B cell (primary cell): ENCODE measurements at regions not wholly inside any gene's neighbourhood (a gene's known extent, or its start where the extent isn't known, plus 50 kb on each side); places are given as distances from the start of the nearest gene placed in this dataset.

Source experiments
- ATAC-seq: fragments of 200-7000 bp; cut with Tn5 transposase; one replicate; pipeline ENCODE4 v1.10.0; 2021; ENCODE audit warnings: low read depth, mild to moderate bottlenecking, moderate number of reproducible peaks, moderate library complexity
- CTCF ChIA-PET: fragments of 350-600 bp; sonication (Branson Sonifier 250); formaldehyde crosslinking; loops from one replicate; lab custom pipeline; 2021; ENCODE audit warnings: antibody characterized with exemption, inconsistent platforms; lab: Charles Lee
- POLR2A ChIA-PET: fragments of 350-600 bp; sonication (Branson Sonifier 250); formaldehyde crosslinking; loops from one replicate; lab custom pipeline; 2021; ENCODE audit warnings: antibody characterized with exemption; lab: Charles Lee
- DNase-seq: peaks from one replicate; pipeline ENCODE4 v3.0.0; 2013
- H2AFZ ChIP-seq: 2 replicates; pipeline ENCODE4 v1.6.1; 2012; ENCODE audit warnings: mild to moderate bottlenecking, low read depth, low read length; ENCODE audit not compliant: insufficient read depth, poor library complexity, severe bottlenecking
- H3K27ac ChIP-seq, 2 donors: 1 replicate in 1 of 2; 2 replicates in 1 of 2; pipeline ENCODE4 v1.5.1; 2012 to 2013; ENCODE audit warnings: low read length in 2 of 2, mild to moderate bottlenecking in 2 of 2, moderate library complexity in 1 of 2
- H3K27me3 ChIP-seq, 4 experiments: fragments of 200-600 bp in 1 of 4; sonication (generic) in 1 of 4; replicated peaks in 1 of 4; 1 replicate in 2 of 4; 2 replicates in 2 of 4; pipeline versions ENCODE4 v1.6.1 to v1.7.0; 2013 to 2016; ENCODE audit warnings: low read length in 3 of 4, mild to moderate bottlenecking in 2 of 4, mixed read lengths in 1 of 4, moderate library complexity in 1 of 4; ENCODE audit not compliant: insufficient read depth in 4 of 4, control insufficient read depth in 3 of 4; ENCODE audit errors: control extremely low read depth in 1 of 4
- H3K36me3 ChIP-seq, 2 experiments: replicated peaks in 1 of 2; 1 replicate in 1 of 2; 2 replicates in 1 of 2; pipeline versions ENCODE4 v1.6.1 to v1.7.1; 2013; ENCODE audit warnings: low read length in 1 of 2; ENCODE audit not compliant: insufficient read depth in 2 of 2, control insufficient read depth in 1 of 2; ENCODE audit errors: control extremely low read depth in 1 of 2, extremely low read depth in 1 of 2
- H3K4me1 ChIP-seq, 2 donors: fragments of 200-600 bp in 1 of 2; sonication (generic) in 1 of 2; 1 replicate in 1 of 2; 2 replicates in 1 of 2; pipeline versions ENCODE4 v1.5.1 to v1.6.1; 2013 to 2017; ENCODE audit warnings: low read length in 2 of 2; ENCODE audit not compliant: control insufficient read depth in 2 of 2, insufficient read depth in 2 of 2
- H3K4me2 ChIP-seq: replicated peaks from 2 replicates; pipeline ENCODE3; 2012; ENCODE audit warnings: mild to moderate bottlenecking, low read depth, low read length; ENCODE audit not compliant: poor library complexity, severe bottlenecking
- H3K4me3 ChIP-seq, 5 experiments: fragments of 200-600 bp in 1 of 5; sonication (generic) in 1 of 5; 1 replicate in 3 of 5; 2 replicates in 2 of 5; pipeline versions ENCODE4 v1.5.1 to v1.7.0; 2011 to 2016; ENCODE audit warnings: low read length in 4 of 5, mild to moderate bottlenecking in 4 of 5, low read depth in 2 of 5, control low read depth in 1 of 5, moderate library complexity in 1 of 5; ENCODE audit not compliant: insufficient read depth in 1 of 5; ENCODE audit errors: control extremely low read depth in 1 of 5, extremely low read depth in 1 of 5
- H3K79me2 ChIP-seq: fragments of 200-600 bp; sonication (generic); one replicate; pipeline ENCODE4 v1.6.0; 2016; ENCODE audit warnings: low read length; ENCODE audit not compliant: control insufficient read depth, insufficient read depth
- H3K9ac ChIP-seq: fragments of 200-600 bp; sonication (generic); 2 replicates; pipeline ENCODE4 v1.6.1; 2017; ENCODE audit warnings: mild to moderate bottlenecking, low read length, moderate library complexity
- H3K9me3 ChIP-seq, 3 donors: one replicate each; pipeline versions ENCODE4 v1.6.1 to v1.7.1; 2013; ENCODE audit warnings: low read length in 2 of 3; ENCODE audit not compliant: control insufficient read depth in 2 of 3, insufficient read depth in 1 of 3; ENCODE audit errors: control extremely low read depth in 1 of 3
- H4K20me1 ChIP-seq: 2 replicates; pipeline ENCODE4 v1.6.0; 2012; ENCODE audit warnings: mild to moderate bottlenecking, low read length; ENCODE audit not compliant: insufficient read depth, control insufficient read depth, poor library complexity, severe bottlenecking
- H3K27ac Mint-ChIP-seq: one replicate; pipeline ENCODE4 v1.8.0; 2021; ENCODE audit warnings: mixed read lengths
- H3K27me3 Mint-ChIP-seq: one replicate; pipeline ENCODE4 v1.8.0; 2021; ENCODE audit warnings: mixed read lengths
- H3K4me1 Mint-ChIP-seq: one replicate; pipeline ENCODE4 v1.8.0; 2021; ENCODE audit warnings: mixed read lengths
- H3K4me3 Mint-ChIP-seq: one replicate; pipeline ENCODE4 v1.8.0; 2021; ENCODE audit warnings: mixed read lengths
- H3K9me3 Mint-ChIP-seq: one replicate; pipeline ENCODE4 v1.8.0; 2022; ENCODE audit warnings: mixed read lengths; ENCODE audit not compliant: insufficient read depth
- EZH2 ChIP-seq: IDR thresholded peaks from 2 replicates; pipeline ENCODE4 v1.6.1; 2012; ENCODE audit warnings: borderline replicate concordance, low read depth, mild to moderate bottlenecking, moderate library complexity, low read length; ENCODE audit not compliant: insufficient read depth, poor library complexity, severe bottlenecking
- WGBS: methylation state at CpG from one replicate; pipeline ENCODE4 v1.1.5; 2013; ENCODE audit warnings: missing lambda C conversion rate; ENCODE audit not compliant: insufficient coverage; 5-methylcytosine and 5-hydroxymethylcytosine counted together
- intact Hi-C: fragments of 100-400 bp; cut with micrococcal nuclease; formaldehyde crosslinking; loops from one replicate; pipeline ENCODE4 v1.10.0; 2022
- TF ChIP-seq, protein P1 (sequence below): fragments of 200-600 bp; IDR thresholded peaks from one replicate; pipeline ENCODE4 v1.8.0; 2022; ENCODE audit warnings: antibody characterized with exemption, mild to moderate bottlenecking

DNA sequence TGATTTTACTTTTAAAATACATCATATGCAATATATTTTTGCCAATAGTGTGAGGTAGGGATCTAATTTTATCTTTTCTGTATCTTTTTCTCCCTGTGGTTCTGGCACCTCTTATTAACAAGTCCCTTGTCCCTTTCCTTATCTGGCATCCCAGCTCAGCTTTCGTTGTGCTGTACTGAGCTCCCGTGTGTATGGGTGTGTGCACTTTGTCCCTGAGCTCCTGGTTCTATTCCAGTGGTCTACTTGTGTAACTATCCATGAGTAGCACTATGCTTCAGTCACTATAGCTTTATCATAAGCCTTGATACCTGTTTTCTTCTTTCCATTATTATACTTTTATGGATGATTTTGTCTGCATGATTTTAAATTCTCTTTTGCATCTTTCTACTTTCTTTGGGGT, 401.4 kb upstream of the POU3F3 start:
- H2AFZ ChIP-seq = no peak overlapping the region
- no peaks in the 10 kb centered on the region for H3K4me1 ChIP-seq
- WGBS = no CpG with 5 or more reads among the region's 2 CpGs
- DNase-seq = no peak
- H4K20me1 ChIP-seq = no peaks in the 10 kb centered on the region
- ChIA-PET POLR2A (no interaction called here), CTCF (no interaction called here)
- ATAC-seq = no peak
- TF ChIP-seq EZH2 = no peak
- TF ChIP-seq, protein P1, sequence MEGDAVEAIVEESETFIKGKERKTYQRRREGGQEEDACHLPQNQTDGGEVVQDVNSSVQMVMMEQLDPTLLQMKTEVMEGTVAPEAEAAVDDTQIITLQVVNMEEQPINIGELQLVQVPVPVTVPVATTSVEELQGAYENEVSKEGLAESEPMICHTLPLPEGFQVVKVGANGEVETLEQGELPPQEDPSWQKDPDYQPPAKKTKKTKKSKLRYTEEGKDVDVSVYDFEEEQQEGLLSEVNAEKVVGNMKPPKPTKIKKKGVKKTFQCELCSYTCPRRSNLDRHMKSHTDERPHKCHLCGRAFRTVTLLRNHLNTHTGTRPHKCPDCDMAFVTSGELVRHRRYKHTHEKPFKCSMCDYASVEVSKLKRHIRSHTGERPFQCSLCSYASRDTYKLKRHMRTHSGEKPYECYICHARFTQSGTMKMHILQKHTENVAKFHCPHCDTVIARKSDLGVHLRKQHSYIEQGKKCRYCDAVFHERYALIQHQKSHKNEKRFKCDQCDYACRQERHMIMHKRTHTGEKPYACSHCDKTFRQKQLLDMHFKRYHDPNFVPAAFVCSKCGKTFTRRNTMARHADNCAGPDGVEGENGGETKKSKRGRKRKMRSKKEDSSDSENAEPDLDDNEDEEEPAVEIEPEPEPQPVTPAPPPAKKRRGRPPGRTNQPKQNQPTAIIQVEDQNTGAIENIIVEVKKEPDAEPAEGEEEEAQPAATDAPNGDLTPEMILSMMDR = no peak
- H3K79me2 ChIP-seq = no peaks in the 10 kb centered on the region
- Mint-ChIP-seq H3K4me1 (peaks cover 4% of the 10 kb centered on the region), H3K27me3 (no peaks in the 10 kb centered on the region), H3K27ac (no peak overlapping the region), H3K4me3 (no peak overlapping the region), H3K9me3 (no peaks in the 10 kb centered on the region)
- no peaks in the 10 kb centered on the region for H3K27me3 ChIP-seq
- intact Hi-C loops = no loop called here
- no peak overlapping the region for H3K4me2 ChIP-seq
- H3K27ac ChIP-seq = no peak overlapping the region
- peaks cover 0 to 1% (median 0%) of the 10 kb centered on the region in 3 donors for H3K9me3 ChIP-seq
- H3K9ac ChIP-seq = no peak overlapping the region
- no peak overlapping the region for H3K4me3 ChIP-seq
- H3K36me3 ChIP-seq = no peaks in the 10 kb centered on the region

DNA sequence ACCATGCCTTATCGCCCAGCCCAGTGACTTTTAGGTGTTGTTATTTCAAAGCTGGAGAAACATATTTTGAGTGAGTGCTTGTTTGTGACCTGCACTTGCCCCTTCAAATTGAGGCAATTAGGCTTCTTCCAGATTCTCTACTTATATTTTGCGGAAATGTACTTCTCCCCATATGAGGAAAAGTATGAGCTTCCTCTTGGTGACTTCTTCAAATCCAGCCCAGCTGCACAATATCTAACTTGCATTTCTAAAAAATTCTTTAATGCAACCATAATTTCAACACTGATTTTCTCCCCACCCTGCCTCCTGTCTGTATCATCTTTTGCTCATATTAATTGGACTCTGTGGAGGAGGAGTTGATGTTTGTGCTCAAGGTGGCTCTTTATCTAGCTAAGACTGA, 391.2 kb upstream of the POU3F3 start:
- no peak for ATAC-seq
- Histone ChIP-seq H3K9ac (no peak overlapping the region), H4K20me1 (no peaks in the 10 kb centered on the region), H3K4me1 (no peaks in the 10 kb centered on the region), H3K27ac (no peak overlapping the region), H3K9me3 (no peaks in the 10 kb centered on the region), H3K4me2 (no peak overlapping the region), H2AFZ (no peak overlapping the region), H3K4me3 (no peak overlapping the region), H3K36me3 (no peaks in the 10 kb centered on the region), H3K79me2 (no peaks in the 10 kb centered on the region), H3K27me3 (no peaks in the 10 kb centered on the region)
- Mint-ChIP-seq H3K27ac (no peak overlapping the region), H3K4me1 (no peaks in the 10 kb centered on the region), H3K27me3 (peaks cover 7% of the 10 kb centered on the region), H3K4me3 (no peak overlapping the region), H3K9me3 (no peaks in the 10 kb centered on the region)
- intact Hi-C loops = no loop called here
- DNase-seq = no peak
- TF ChIP-seq, protein P1 = no peak
- TF ChIP-seq EZH2 = no peak
- POLR2A ChIA-PET = no interaction called here
- CTCF ChIA-PET = no interaction called here
- WGBS = 100% methylated on average over 1 of the region's 2 CpGs
